Loucy (cell line): ENCODE measurements at regions not wholly inside any gene's neighbourhood (a gene's known extent, or its start where the extent isn't known, plus 50 kb on each side); places are given as distances from the start of the nearest gene placed in this dataset.
"Not testable (repeated sequence)": the region's sequence is repeated elsewhere in the genome, so short reads cannot be mapped to it uniquely, and the experiment has no call there.

Experiments
- H2AFZ ChIP-seq: fragments of 200-600 bp; sonication (generic); 2 replicates; pipeline ENCODE4 v1.6.0; 2016; ENCODE audit warnings: antibody characterized with exemption, mild to moderate bottlenecking, low read length, moderate library complexity
- H3F3A ChIP-seq: fragments of 200-600 bp; 2 replicates; pipeline ENCODE4 v1.6.0; 2016; ENCODE audit warnings: antibody characterized with exemption, low read depth, mild to moderate bottlenecking
- H3K27me3 ChIP-seq: fragments of 200-600 bp; sonication (generic); 2 replicates; pipeline ENCODE4 v1.6.1; 2014; ENCODE audit warnings: low read length, mild to moderate bottlenecking; ENCODE audit not compliant: insufficient read depth, poor library complexity, severe bottlenecking
- H3K36me3 ChIP-seq: fragments of 200-600 bp; sonication (generic); 2 replicates; pipeline ENCODE4 v1.6.1; 2016; ENCODE audit warnings: low read length; ENCODE audit not compliant: insufficient read depth
- H3K4me1 ChIP-seq: fragments of 200-600 bp; sonication (generic); 2 replicates; pipeline ENCODE4 v1.5.1; 2014; ENCODE audit warnings: low read length, mild to moderate bottlenecking; ENCODE audit not compliant: insufficient read depth, poor library complexity, severe bottlenecking
- H3K4me2 ChIP-seq: fragments of 200-600 bp; sonication (generic); 2 replicates; pipeline ENCODE4 v1.6.0; 2014; ENCODE audit warnings: antibody characterized with exemption, low read length, low read depth, mild to moderate bottlenecking; ENCODE audit not compliant: poor library complexity, severe bottlenecking
- H3K4me3 ChIP-seq: fragments of 200-600 bp; sonication (generic); 2 replicates; pipeline ENCODE4 v1.5.1; 2014; ENCODE audit warnings: low read length, mild to moderate bottlenecking, mixed read lengths; ENCODE audit not compliant: poor library complexity, severe bottlenecking
- H3K79me2 ChIP-seq: fragments of 200-600 bp; sonication (generic); 2 replicates; pipeline ENCODE4 v1.6.1; 2014; ENCODE audit warnings: low read length; ENCODE audit not compliant: insufficient read depth
- H3K9ac ChIP-seq: fragments of 200-600 bp; sonication (generic); 2 replicates; pipeline ENCODE4 v1.6.0; 2014; ENCODE audit warnings: mild to moderate bottlenecking, low read depth, low read length, moderate library complexity; ENCODE audit not compliant: poor library complexity, severe bottlenecking
- H3K9me2 ChIP-seq: fragments of 200-600 bp; sonication (generic); replicated peaks from 2 replicates; pipeline ENCODE4 v1.6.1; 2016; ENCODE audit warnings: low read depth, low read length, mixed read lengths
- H3K9me3 ChIP-seq: fragments of 200-600 bp; sonication (generic); 2 replicates; pipeline ENCODE4 v1.6.1; 2014; ENCODE audit warnings: mild to moderate bottlenecking, antibody characterized with exemption, low read length, low read depth; ENCODE audit not compliant: insufficient read depth
- H4K20me1 ChIP-seq: fragments of 200-600 bp; sonication (generic); 2 replicates; pipeline ENCODE4 v1.6.0; 2014; ENCODE audit warnings: antibody characterized with exemption, low read length, mild to moderate bottlenecking; ENCODE audit not compliant: insufficient read depth, poor library complexity, severe bottlenecking
- EZH2phosphoT487 ChIP-seq: fragments of 200-600 bp; IDR thresholded peaks from 2 replicates; pipeline ENCODE4 v1.6.1; 2018; ENCODE audit warnings: antibody characterized with exemption, mild to moderate bottlenecking, moderate library complexity, borderline replicate concordance
- TF ChIP-seq, protein P1 (sequence below): fragments of 200-600 bp; sonication (generic); conservative IDR thresholded peaks from 2 replicates; pipeline ENCODE4 v1.5.1; 2014; ENCODE audit warnings: mild to moderate bottlenecking, antibody characterized with exemption, low read length

- Histone ChIP-seq H3K9me2 (no peaks in the 10 kb centered on the region), H3K79me2 (no peaks in the 10 kb centered on the region), H3K36me3 (no peaks in the 10 kb centered on the region), H3K4me3 (no peak overlapping the region), H4K20me1 (no peaks in the 10 kb centered on the region), H3K4me1 (no peaks in the 10 kb centered on the region), H2AFZ (no peak overlapping the region), H3K9me3 (no peaks in the 10 kb centered on the region), H3F3A (no peaks in the 10 kb centered on the region), H3K27me3 (no peaks in the 10 kb centered on the region), H3K4me2 (no peak overlapping the region), H3K9ac (no peak overlapping the region)
- TF ChIP-seq, protein P1, sequence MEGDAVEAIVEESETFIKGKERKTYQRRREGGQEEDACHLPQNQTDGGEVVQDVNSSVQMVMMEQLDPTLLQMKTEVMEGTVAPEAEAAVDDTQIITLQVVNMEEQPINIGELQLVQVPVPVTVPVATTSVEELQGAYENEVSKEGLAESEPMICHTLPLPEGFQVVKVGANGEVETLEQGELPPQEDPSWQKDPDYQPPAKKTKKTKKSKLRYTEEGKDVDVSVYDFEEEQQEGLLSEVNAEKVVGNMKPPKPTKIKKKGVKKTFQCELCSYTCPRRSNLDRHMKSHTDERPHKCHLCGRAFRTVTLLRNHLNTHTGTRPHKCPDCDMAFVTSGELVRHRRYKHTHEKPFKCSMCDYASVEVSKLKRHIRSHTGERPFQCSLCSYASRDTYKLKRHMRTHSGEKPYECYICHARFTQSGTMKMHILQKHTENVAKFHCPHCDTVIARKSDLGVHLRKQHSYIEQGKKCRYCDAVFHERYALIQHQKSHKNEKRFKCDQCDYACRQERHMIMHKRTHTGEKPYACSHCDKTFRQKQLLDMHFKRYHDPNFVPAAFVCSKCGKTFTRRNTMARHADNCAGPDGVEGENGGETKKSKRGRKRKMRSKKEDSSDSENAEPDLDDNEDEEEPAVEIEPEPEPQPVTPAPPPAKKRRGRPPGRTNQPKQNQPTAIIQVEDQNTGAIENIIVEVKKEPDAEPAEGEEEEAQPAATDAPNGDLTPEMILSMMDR = no peak
- TF ChIP-seq EZH2phosphoT487 = no peak
Measured at GRCh38 chrX:3442691-3443090, 96.2 kb upstream of the MXRA5 start.

DNA sequence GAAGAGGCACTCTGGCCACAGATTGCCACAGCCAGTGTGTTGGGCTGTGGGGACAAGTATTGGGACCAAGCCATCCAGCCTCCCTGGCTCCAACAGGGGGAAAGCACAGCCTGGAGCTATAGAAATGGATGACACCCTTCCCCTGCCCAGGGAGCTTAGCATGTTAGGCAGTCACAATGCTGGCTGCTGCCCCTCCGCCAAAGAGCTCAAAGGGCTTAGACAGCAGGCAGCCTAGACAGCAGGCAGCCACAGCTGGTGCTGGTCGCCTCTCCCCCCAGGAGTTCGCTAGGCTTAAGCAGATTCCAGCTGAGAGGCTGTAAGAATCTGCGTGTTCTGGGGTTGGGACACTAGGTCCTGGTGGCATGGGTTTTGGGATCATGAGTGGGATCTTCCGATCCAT lies 94.5 kb upstream of the MXRA5 start:
- no peak overlapping the region for H3K4me2 ChIP-seq
- H3K9ac ChIP-seq = no peak overlapping the region
- TF ChIP-seq EZH2phosphoT487 = no peak
- TF ChIP-seq, protein P1 = no peak
- H3K27me3 ChIP-seq = no peaks in the 10 kb centered on the region
- no peak overlapping the region for H3K4me3 ChIP-seq
- no peaks in the 10 kb centered on the region for H3K36me3 ChIP-seq
- no peaks in the 10 kb centered on the region for H3K79me2 ChIP-seq
- no peaks in the 10 kb centered on the region for H4K20me1 ChIP-seq
- no peaks in the 10 kb centered on the region for H3K4me1 ChIP-seq
- H3K9me2 ChIP-seq = no peaks in the 10 kb centered on the region
- H3K9me3 ChIP-seq = no peaks in the 10 kb centered on the region
- no peaks in the 10 kb centered on the region for H3F3A ChIP-seq
- no peak overlapping the region for H2AFZ ChIP-seq

DNA sequence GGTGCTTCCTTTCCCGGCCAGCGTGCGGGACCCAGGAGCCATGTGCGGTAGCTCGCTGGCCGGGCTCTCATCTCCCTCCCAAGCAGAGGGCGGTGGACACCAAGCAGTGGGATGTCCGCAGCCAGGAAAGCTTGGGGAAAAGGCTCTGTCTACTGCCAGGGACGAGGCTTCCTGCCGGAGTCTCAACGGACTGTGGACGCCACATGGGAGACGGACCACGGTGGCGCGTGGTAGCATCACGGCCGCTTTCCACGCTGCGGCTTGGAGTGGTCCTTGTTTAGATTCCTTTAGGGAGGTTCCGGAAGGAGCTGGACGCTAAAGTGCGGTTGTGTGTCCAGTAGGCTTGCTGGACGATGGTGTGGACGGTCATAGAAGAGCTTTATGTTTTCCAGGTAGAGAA lies 89.5 kb upstream of the MXRA5 start:
- H3K9me3 ChIP-seq, H3K36me3 ChIP-seq, H3K4me1 ChIP-seq, H3K27me3 ChIP-seq, H3K4me2 ChIP-seq, H3K4me3 ChIP-seq, H2AFZ ChIP-seq, H3F3A ChIP-seq, H3K9ac ChIP-seq, H4K20me1 ChIP-seq, H3K79me2 ChIP-seq, H3K9me2 ChIP-seq: not testable (repeated sequence)

- no peak overlapping the region for H3K4me3 ChIP-seq
- H3K4me2 ChIP-seq = no peak overlapping the region
- H3K9me2 ChIP-seq = no peaks in the 10 kb centered on the region
- H2AFZ ChIP-seq = no peak overlapping the region
- H3K27me3 ChIP-seq = no peaks in the 10 kb centered on the region
- no peak for TF ChIP-seq EZH2phosphoT487
- TF ChIP-seq, protein P1 = no peak
- no peaks in the 10 kb centered on the region for H3K79me2 ChIP-seq
- no peaks in the 10 kb centered on the region for H4K20me1 ChIP-seq
- no peaks in the 10 kb centered on the region for H3K9me3 ChIP-seq
- H3K9ac ChIP-seq = no peak overlapping the region
- H3F3A ChIP-seq = no peaks in the 10 kb centered on the region
- no peaks in the 10 kb centered on the region for H3K4me1 ChIP-seq
- H3K36me3 ChIP-seq = no peaks in the 10 kb centered on the region
Measured at GRCh38 chrX:3435057-3435456, 88.6 kb upstream of the MXRA5 start.
